ENCODE measurements at regions not wholly inside any gene's neighbourhood (a gene's known extent, or its start where the extent isn't known, plus 50 kb on each side); places are given as distances from the start of the nearest gene placed in this dataset.

DNA sequence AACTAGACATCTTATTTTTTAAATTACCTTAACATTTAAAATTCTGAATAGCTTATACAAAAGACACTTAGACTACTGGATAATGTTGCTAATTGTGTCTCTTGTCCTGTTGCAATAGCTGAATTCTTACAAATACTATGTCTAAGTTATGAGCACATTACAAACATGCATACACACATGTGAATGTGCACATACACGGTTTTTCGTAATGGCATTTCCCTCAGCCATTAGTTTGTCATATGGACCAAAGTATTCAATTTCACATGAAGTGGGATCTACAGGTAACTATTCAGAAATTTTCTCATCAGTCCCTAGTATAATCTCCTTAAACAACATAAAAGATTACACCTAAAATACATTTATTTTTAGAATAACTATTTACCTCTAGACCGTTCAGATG, 178.6 kb upstream of the BET1 start:
- TF ChIP-seq, protein P1, sequence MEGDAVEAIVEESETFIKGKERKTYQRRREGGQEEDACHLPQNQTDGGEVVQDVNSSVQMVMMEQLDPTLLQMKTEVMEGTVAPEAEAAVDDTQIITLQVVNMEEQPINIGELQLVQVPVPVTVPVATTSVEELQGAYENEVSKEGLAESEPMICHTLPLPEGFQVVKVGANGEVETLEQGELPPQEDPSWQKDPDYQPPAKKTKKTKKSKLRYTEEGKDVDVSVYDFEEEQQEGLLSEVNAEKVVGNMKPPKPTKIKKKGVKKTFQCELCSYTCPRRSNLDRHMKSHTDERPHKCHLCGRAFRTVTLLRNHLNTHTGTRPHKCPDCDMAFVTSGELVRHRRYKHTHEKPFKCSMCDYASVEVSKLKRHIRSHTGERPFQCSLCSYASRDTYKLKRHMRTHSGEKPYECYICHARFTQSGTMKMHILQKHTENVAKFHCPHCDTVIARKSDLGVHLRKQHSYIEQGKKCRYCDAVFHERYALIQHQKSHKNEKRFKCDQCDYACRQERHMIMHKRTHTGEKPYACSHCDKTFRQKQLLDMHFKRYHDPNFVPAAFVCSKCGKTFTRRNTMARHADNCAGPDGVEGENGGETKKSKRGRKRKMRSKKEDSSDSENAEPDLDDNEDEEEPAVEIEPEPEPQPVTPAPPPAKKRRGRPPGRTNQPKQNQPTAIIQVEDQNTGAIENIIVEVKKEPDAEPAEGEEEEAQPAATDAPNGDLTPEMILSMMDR (IDR thresholded peaks at IDR 0.05): no peak
- TF ChIP-seq POLR2A (IDR thresholded peaks at IDR 0.05): no peak

Measured in testis (tissue), 2 donors.